Glutamatergic neuron (in vitro differentiated cells): ENCODE measurements at regions not wholly inside any gene's neighbourhood (a gene's known extent, or its start where the extent isn't known, plus 50 kb on each side); places are given as distances from the start of the nearest gene placed in this dataset.

Experiments
- DNase-seq: peaks from one replicate; pipeline ENCODE4 v3.0.0; 2022
- H3K27ac Mint-ChIP-seq: one replicate; pipeline ENCODE4 v1.8.0; 2020; ENCODE audit warnings: mild to moderate bottlenecking, mixed read lengths, inconsistent platforms; ENCODE audit not compliant: unreplicated experiment
- H3K27me3 Mint-ChIP-seq: one replicate; pipeline ENCODE4 v1.8.0; 2020; ENCODE audit warnings: mild to moderate bottlenecking, moderate library complexity, mixed read lengths, inconsistent platforms; ENCODE audit not compliant: unreplicated experiment
- H3K36me3 Mint-ChIP-seq: one replicate; pipeline ENCODE4 v1.8.0; 2020; ENCODE audit warnings: mild to moderate bottlenecking, mixed read lengths, inconsistent platforms; ENCODE audit not compliant: unreplicated experiment
- H3K4me1 Mint-ChIP-seq: one replicate; pipeline ENCODE4 v1.8.0; 2020; ENCODE audit warnings: mild to moderate bottlenecking, low read depth, mixed read lengths, inconsistent platforms; ENCODE audit not compliant: unreplicated experiment
- H3K4me3 Mint-ChIP-seq: one replicate; pipeline ENCODE4 v1.8.0; 2020; ENCODE audit warnings: mild to moderate bottlenecking, mixed read lengths, inconsistent platforms; ENCODE audit not compliant: unreplicated experiment
- H3K9me3 Mint-ChIP-seq: one replicate; pipeline ENCODE4 v1.8.0; 2020; ENCODE audit warnings: mild to moderate bottlenecking, moderate library complexity, mixed read lengths, inconsistent platforms; ENCODE audit not compliant: unreplicated experiment
- CTCF ChIP-seq: fragments of 200-600 bp; sonication (generic); IDR thresholded peaks from one replicate; pipeline ENCODE4 v1.5.0; 2021; ENCODE audit not compliant: partially characterized antibody, unreplicated experiment

- H3K4me3 Mint-ChIP-seq, result no peak overlapping the region
- no peak for DNase-seq
- H3K9me3 Mint-ChIP-seq, result no peaks in the 10 kb centered on the region
- no peak overlapping the region for H3K27ac Mint-ChIP-seq
- TF ChIP-seq CTCF, result no peak
- peaks cover 10% of the 10 kb centered on the region for H3K4me1 Mint-ChIP-seq
- no peaks in the 10 kb centered on the region for H3K36me3 Mint-ChIP-seq
- peaks cover 6% of the 10 kb centered on the region for H3K27me3 Mint-ChIP-seq
Measured at GRCh38 chr15:66963084-66963483, 102.3 kb upstream of the SMAD3 start.

- Mint-ChIP-seq H3K9me3 (no peaks in the 10 kb centered on the region), H3K36me3 (no peaks in the 10 kb centered on the region), H3K27me3 (peaks cover 6% of the 10 kb centered on the region), H3K27ac (no peak overlapping the region), H3K4me1 (peaks cover 10% of the 10 kb centered on the region), H3K4me3 (no peak overlapping the region)
- no peak for DNase-seq
- no peak for TF ChIP-seq CTCF
Measured at GRCh38 chr15:66963710-66964109, 101.7 kb upstream of the SMAD3 start.

DNA sequence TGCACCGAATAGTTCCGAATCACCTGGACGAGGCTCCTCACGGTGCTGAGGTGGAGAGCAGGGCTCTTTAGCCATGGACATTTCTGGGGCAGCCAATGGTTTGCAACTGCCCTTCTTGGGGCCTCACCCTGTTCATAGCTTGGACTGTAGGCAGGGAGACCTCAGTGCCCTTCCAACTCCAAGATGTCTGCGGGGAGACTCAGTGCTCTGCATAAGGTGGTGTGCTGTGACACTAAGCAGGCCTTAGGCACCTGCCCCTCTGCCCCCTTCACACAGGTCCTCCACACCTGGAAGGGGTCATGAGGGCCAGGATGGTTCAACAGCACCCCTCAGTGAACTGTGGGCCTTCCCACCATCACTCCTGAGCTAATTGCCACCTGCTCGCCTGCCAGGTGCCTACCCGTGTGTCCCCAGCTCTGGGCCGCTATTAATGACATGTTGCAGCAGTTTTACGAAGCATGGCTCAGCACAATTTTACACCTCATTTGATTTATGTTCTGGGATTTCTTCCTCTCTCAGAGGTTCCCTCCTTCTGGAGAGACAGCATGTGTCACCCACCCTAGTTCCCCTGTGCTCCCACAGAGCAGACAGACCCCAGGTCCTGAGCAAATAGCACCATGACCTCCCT is 101.2 kb upstream of the SMAD3 start:
- DNase-seq, result no peak
- Mint-ChIP-seq H3K4me1 (peaks cover 10% of the 10 kb centered on the region), H3K27ac (no peak overlapping the region), H3K4me3 (no peak overlapping the region), H3K36me3 (no peaks in the 10 kb centered on the region), H3K9me3 (no peaks in the 10 kb centered on the region), H3K27me3 (peaks cover 6% of the 10 kb centered on the region)
- no peak for TF ChIP-seq CTCF

GRCh38 chr15:66964791-66965190 is 100.6 kb upstream of the SMAD3 start:
- Mint-ChIP-seq H3K36me3 (no peaks in the 10 kb centered on the region), H3K9me3 (no peaks in the 10 kb centered on the region), H3K27me3 (peaks cover 3% of the 10 kb centered on the region), H3K4me1 (peaks cover 7% of the 10 kb centered on the region), H3K4me3 (no peak overlapping the region), H3K27ac (no peak overlapping the region)
- no peak for DNase-seq
- no peak for TF ChIP-seq CTCF

GRCh38 chr15:66965201-66965900 is 100.1 kb upstream of the SMAD3 start:
- H3K9me3 Mint-ChIP-seq, result no peaks in the 10 kb centered on the region
- no peaks in the 10 kb centered on the region for H3K36me3 Mint-ChIP-seq
- no peak for TF ChIP-seq CTCF
- peaks cover 2% of the 10 kb centered on the region for H3K4me1 Mint-ChIP-seq
- no peaks in the 10 kb centered on the region for H3K27me3 Mint-ChIP-seq
- H3K27ac Mint-ChIP-seq, result no peak overlapping the region
- DNase-seq, result no peak
- no peak overlapping the region for H3K4me3 Mint-ChIP-seq
